ENCODE measurements at regions not wholly inside any gene's neighbourhood (a gene's known extent, or its start where the extent isn't known, plus 50 kb on each side); places are given as distances from the start of the nearest gene placed in this dataset.

DNA sequence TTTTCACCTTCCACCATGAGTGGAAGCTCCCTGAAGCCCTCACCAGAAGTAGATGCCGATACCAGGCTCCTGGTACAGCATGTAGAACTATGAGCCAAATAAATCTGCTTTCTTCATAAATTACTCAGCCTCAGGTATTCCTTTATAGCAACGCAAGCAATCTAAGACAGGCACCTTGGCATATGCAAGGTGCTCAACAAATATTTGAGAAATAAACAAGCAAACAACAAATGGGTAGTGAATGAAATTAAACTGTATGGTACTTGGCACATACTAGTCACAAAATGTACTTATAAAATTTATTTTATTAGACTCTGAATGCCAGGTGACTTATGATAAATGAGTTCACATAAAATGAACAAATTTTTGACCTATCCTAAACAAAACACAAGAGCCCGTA lies 220.3 kb downstream of the MAFB start:
- Histone ChIP-seq H3K9me3 (replicated peaks; ENCODE audit: control insufficient read depth, insufficient read depth, low read length) (no peaks in the 10 kb centered on the region), H4K20me1 (replicated peaks; ENCODE audit: control insufficient read depth, extremely low read depth, insufficient read depth, low read length) (no peaks in the 10 kb centered on the region), H3K36me3 (ENCODE audit: control insufficient read depth in 2 of 2, extremely low read depth in 1 of 2, insufficient read depth in 2 of 2, low read length in 2 of 2) (no peaks in the 10 kb centered on the region), H3K9me1 (replicated peaks; ENCODE audit: control insufficient read depth, extremely low read depth, insufficient read depth, low read length) (no peaks in the 10 kb centered on the region), H3K4me3 (replicated peaks in 1 of 3; ENCODE audit: insufficient read depth in 1 of 3, low read depth in 1 of 3, low read length in 3 of 3) (no peak overlapping the region), H3K4me1 (ENCODE audit: control insufficient read depth, extremely low read depth, insufficient read depth, low read length) (no peaks in the 10 kb centered on the region), H3K79me2 (ENCODE audit: control insufficient read depth, insufficient read depth, low read length) (no peaks in the 10 kb centered on the region), H3K27ac (ENCODE audit: insufficient read depth, low read depth, low read length) (no peak overlapping the region), H3K27me3 (ENCODE audit: control insufficient read depth in 2 of 2, insufficient read depth in 2 of 2, low read length in 2 of 2) (no peaks in the 10 kb centered on the region), H3K9ac (replicated peaks; ENCODE audit: extremely low read depth, insufficient read depth, low read length) (no peak overlapping the region), H2AFZ (ENCODE audit: low read depth, low read length) (no peak overlapping the region), H3K4me2 (ENCODE audit: insufficient read depth, low read length) (no peak overlapping the region)
- no TSS peak for BruUV-seq (replicated peaks)
- intact Hi-C loops (cut with micrococcal nuclease) (no loop called here), dilution Hi-C loops (cut with MboI; ENCODE audit: extremely low pct_ligation_motif_present, low sequenced_read_pairs) (no loop called here)
- TF ChIP-seq MYC (IDR thresholded peaks at IDR 0.05; ENCODE audit: low read depth, low read length) (no peak), POLR2AphosphoS5 (IDR thresholded peaks at IDR 0.05; ENCODE audit: insufficient read depth, low read depth, low read length) (no peak), GATA2 (IDR thresholded peaks at IDR 0.05; ENCODE audit: insufficient read depth, insufficient read length, low read depth, low read length) (no peak), POLR2A (IDR thresholded peaks at IDR 0.05; ENCODE audit: low read depth, low read length) (no peak)
- TF ChIP-seq, protein P1, sequence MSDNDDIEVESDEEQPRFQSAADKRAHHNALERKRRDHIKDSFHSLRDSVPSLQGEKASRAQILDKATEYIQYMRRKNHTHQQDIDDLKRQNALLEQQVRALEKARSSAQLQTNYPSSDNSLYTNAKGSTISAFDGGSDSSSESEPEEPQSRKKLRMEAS (IDR thresholded peaks at IDR 0.05; ENCODE audit: insufficient read depth, insufficient read length): no peak
- TF ChIP-seq, protein P2, sequence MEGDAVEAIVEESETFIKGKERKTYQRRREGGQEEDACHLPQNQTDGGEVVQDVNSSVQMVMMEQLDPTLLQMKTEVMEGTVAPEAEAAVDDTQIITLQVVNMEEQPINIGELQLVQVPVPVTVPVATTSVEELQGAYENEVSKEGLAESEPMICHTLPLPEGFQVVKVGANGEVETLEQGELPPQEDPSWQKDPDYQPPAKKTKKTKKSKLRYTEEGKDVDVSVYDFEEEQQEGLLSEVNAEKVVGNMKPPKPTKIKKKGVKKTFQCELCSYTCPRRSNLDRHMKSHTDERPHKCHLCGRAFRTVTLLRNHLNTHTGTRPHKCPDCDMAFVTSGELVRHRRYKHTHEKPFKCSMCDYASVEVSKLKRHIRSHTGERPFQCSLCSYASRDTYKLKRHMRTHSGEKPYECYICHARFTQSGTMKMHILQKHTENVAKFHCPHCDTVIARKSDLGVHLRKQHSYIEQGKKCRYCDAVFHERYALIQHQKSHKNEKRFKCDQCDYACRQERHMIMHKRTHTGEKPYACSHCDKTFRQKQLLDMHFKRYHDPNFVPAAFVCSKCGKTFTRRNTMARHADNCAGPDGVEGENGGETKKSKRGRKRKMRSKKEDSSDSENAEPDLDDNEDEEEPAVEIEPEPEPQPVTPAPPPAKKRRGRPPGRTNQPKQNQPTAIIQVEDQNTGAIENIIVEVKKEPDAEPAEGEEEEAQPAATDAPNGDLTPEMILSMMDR (IDR thresholded peaks at IDR 0.05; ENCODE audit: extremely low read depth in 1 of 2, insufficient read depth in 1 of 2, low read depth in 1 of 2, low read length in 2 of 2): no peak
- FAIRE-seq (no peak), DNase-seq (ENCODE audit: low read depth, low spot score) (no peak)
- ChIA-PET CTCF (no interaction called here), POLR2A (no interaction called here)
